GM12872 (cell line): ENCODE measurements at regions not wholly inside any gene's neighbourhood (a gene's known extent, or its start where the extent isn't known, plus 50 kb on each side); places are given as distances from the start of the nearest gene placed in this dataset.

Source experiments
- TF ChIP-seq, protein P1 (sequence below): IDR thresholded peaks from 3 replicates; pipeline ENCODE4 v1.5.1; 2011; ENCODE audit warnings: low read depth, mild to moderate bottlenecking, low read length, moderate library complexity; ENCODE audit not compliant: insufficient read depth

DNA sequence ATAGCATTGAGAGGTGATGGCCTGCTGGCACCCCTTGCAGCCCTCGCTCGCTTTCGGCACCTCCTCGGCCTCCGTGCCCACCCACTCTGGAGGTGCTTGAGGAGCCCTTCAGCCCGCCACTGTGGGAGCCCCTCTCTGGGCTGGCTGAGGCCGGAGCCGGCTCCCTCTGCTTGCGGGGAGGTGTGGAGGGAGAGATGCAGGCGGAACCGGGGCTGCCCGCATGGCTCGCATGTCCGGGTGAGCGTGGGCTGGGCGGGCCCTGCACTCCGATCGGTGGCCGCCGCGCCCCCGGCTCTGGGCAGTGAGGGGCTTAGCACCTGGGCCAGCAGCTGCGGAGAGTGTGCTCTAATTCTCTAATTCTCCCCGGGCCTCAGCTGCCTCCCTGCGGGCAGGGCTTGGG lies 101.1 kb downstream of the KIF4B start:
- TF ChIP-seq, protein P1, sequence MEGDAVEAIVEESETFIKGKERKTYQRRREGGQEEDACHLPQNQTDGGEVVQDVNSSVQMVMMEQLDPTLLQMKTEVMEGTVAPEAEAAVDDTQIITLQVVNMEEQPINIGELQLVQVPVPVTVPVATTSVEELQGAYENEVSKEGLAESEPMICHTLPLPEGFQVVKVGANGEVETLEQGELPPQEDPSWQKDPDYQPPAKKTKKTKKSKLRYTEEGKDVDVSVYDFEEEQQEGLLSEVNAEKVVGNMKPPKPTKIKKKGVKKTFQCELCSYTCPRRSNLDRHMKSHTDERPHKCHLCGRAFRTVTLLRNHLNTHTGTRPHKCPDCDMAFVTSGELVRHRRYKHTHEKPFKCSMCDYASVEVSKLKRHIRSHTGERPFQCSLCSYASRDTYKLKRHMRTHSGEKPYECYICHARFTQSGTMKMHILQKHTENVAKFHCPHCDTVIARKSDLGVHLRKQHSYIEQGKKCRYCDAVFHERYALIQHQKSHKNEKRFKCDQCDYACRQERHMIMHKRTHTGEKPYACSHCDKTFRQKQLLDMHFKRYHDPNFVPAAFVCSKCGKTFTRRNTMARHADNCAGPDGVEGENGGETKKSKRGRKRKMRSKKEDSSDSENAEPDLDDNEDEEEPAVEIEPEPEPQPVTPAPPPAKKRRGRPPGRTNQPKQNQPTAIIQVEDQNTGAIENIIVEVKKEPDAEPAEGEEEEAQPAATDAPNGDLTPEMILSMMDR, result no peak

DNA sequence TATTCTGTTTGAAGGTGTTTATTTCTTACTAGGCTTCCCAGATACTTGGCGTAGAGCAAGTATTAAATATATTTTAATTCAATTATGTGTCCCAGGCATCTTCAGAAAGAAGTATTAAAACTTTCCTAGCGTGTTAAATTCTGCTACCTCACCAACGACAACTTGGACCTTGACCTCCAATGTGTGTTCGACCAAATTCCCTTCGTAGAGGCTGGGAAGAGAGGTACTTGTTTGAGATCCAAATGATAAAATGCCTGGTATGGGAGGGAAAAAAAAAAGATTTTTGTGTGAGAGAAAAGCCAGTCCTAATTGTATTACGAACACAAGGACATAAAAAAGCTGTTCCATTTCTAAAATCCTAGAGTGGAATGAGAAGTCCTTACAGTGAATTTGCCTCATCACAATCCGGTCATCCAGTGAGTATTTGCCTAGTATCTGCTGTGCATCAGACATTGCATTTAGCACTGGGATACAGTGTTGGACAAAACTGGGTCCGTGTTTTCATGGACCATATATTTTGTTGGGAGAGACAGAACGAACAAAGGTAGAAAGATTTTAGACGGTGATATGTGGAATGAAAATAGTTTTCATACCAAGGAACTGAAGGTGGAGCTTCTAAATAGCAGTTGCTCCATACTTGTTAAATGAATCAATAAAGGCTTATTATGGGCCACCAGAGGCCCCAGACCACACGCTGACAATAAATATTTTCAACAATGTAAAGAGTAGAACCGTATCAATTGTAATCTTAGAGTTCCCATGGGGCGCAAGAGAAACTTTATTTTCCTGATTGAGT lies 103.1 kb downstream of the KIF4B start:
- TF ChIP-seq, protein P1, result no peak

DNA sequence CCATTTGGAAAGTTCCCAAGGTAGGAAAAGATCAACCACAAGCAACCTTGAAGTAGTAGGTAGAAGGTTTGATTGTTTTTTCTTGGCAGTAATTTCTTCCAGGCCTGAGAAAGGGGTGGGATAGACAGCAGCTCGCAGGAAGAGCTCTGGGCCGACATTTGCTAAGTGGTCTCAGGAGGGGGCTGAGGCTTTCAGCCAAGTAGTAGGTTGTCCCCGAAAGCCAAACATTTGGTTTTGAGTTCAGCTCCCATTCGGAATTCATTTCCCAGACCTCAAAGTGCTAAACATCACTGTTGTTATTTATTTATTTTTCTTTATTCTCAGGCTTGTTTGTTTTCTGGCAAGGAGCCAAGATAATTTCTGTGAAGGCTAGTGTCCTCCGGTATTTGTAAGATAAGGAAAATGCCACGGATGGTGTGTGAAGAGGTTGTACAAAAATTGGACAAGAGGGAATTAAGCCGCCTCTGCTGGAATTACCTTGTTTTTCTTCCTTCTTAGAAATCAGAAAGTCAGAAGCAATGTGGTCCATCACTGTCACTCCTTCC lies 112.1 kb downstream of the KIF4B start:
- TF ChIP-seq, protein P1, result no peak

DNA sequence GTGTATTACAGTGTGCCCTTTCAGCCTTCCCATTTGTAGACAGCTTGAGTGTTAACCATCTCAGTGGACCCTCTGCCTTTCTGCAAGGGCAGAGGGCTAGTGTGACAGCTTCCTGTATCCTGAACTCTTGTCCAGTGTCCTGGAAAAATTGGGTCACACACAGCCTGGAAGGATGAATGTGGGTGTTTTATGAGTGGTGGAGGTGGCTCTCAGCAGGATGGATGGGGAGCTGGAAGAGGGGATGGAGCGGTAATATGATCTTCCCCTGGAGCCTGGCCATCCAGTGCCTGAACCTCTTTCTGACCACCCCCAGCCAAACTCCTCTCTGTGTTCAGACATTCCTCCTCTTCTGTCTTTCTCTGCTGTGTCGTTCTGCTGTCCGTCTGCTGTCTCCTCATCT lies 113.0 kb downstream of the KIF4B start:
- TF ChIP-seq, protein P1, result no peak

DNA sequence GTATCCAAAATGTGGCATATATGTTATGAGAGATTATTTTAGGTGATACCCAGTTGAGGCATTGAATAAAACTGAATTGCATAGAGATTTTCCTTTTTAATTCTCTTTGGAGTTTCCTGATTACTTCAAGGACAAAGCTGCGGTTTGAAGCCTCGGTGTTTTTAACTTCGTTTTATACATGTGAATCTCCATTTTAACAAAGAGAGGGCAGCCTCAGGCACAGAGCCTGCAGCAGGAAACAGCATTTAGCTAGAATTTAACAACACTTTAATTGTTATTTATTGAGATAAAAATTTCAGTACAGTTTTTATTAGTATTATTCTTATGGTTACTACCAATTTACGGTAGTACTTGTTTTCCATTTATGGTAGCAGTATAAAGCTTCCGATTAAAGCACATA lies 114.0 kb downstream of the KIF4B start:
- TF ChIP-seq, protein P1, result no peak

DNA sequence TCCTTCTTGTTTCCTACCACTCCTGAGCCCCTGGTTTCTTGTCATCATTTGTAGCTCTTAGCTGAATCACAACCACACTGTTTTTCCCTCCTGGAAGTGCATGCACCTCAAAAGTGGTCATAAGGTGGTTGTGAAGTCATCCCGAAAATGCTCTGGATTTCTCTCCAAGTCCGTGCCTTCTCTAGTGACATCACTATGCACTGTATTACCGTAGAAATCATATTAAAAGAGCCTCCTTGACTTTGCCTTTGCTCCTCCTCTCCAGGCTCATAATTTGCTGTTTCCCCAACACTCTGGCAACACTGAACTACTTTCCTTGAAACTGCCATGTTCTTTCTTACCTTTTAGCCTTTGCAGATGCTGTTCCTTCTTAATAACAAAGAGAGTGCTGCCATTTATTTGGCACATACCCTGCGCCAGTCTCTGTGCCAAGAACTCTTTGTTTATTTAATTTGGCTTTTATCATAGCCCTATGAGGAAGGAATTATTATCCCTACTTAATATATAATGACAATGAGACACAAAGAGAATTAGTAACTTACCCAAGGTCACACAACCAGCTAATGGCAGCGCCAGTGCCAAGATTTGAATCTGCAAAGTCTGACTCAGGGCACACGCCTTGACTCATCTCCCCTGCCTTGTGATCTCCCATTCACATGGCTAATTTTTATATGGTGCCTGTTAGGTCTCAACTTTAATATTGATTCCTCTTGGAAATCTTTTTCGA lies 115.4 kb downstream of the KIF4B start:
- TF ChIP-seq, protein P1, result no peak

DNA sequence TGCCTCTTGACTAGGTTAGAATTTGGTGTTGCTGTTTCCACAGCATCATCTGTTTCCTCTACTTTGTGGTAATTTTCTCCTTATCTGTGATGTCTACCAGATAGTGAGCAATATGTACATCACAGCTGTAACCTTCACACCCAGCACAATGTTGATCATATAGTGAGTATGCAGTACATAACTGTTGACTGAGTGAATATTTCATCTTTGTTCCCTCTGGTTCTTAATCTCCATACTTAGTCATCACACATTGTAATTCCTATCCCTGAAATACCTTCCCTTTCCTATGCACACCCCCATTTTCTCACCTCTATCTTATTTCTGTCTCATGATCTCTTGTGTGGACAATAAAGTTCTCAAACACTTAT lies 115.9 kb downstream of the KIF4B start:
- TF ChIP-seq, protein P1, result no peak
